Small intestine (tissue), 7 donors: ENCODE measurements at regions not wholly inside any gene's neighbourhood (a gene's known extent, or its start where the extent isn't known, plus 50 kb on each side); places are given as distances from the start of the nearest gene placed in this dataset.

Experiments
- DNase-seq, 2 donors: peaks; one replicate each; pipeline versions ENCODE4 v3.0.0 to v3.0.0-alpha.2; 2013
- FAIRE-seq: peaks from 2 replicates; lab custom pipeline; 2012; peaks lifted over from hg19 to GRCh38; lab: Jason Lieb, UNC
- H3K27ac ChIP-seq, 3 donors: one replicate each; pipeline ENCODE4 v1.5.1; 2013; ENCODE audit warnings: low read length in 2 of 3, mild to moderate bottlenecking in 2 of 3, control low read depth in 1 of 3, inconsistent platforms in 1 of 3, low read depth in 1 of 3, moderate library complexity in 1 of 3
- H3K27me3 ChIP-seq, 3 donors: one replicate each; pipeline ENCODE4 v1.6.1; 2013; ENCODE audit warnings: low read length in 3 of 3, inconsistent platforms in 1 of 3; ENCODE audit not compliant: control insufficient read depth in 3 of 3, insufficient read depth in 3 of 3
- H3K36me3 ChIP-seq, 3 donors: one replicate each; pipeline ENCODE4 v1.6.1; 2013; ENCODE audit warnings: low read length in 3 of 3, inconsistent platforms in 1 of 3, low read depth in 1 of 3, mild to moderate bottlenecking in 1 of 3, moderate library complexity in 1 of 3; ENCODE audit not compliant: control insufficient read depth in 3 of 3, insufficient read depth in 2 of 3
- H3K4me1 ChIP-seq, 3 donors: one replicate each; pipeline ENCODE4 v1.6.1; 2013; ENCODE audit warnings: low read length in 2 of 3, inconsistent platforms in 1 of 3, low read depth in 1 of 3, mild to moderate bottlenecking in 1 of 3, moderate library complexity in 1 of 3; ENCODE audit not compliant: control insufficient read depth in 3 of 3, insufficient read depth in 2 of 3
- H3K4me3 ChIP-seq, 3 donors: one replicate each; pipeline ENCODE4 v1.5.1; 2013; ENCODE audit warnings: low read length in 3 of 3, control low read depth in 1 of 3, inconsistent platforms in 1 of 3, low read depth in 1 of 3, mild to moderate bottlenecking in 1 of 3, moderate library complexity in 1 of 3
- H3K9me3 ChIP-seq, 2 donors: one replicate each; pipeline ENCODE4 v1.6.1; 2013; ENCODE audit warnings: low read depth in 1 of 2, low read length in 1 of 2; ENCODE audit not compliant: control insufficient read depth in 2 of 2, insufficient read depth in 1 of 2
- WGBS, 3 donors: extraction: QIAGEN DNeasy Blood & Tissue Kit; methylation state at CpG; one replicate each; pipeline ENCODE4 v1.1.7; 2013; 5-methylcytosine and 5-hydroxymethylcytosine counted together
- donor health status: healthy with polysubstance abuse.
- donor health status: control.
- donor health status: control.
- donor health status: Bipolar disorder and iron deficiency.
- donor health status: healthy.

DNA sequence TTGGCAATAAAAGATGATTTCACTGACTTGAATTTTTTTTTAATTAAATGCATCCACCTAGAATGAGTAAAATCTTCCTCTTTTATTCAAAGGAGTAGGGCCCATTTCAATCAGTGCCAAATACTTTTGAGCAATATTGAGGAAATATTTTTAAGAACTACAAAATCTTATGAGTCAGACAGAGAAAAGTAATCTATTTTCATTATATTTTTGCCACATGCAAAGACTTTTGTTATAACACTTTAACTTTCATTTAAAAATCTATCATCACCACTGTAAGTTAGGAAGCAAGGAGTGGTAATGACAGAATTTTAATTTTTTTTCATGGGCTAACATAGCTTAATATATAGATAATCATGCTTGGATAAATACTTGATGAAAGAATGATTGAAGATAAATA, 345.2 kb upstream of the KITLG start:
- Histone ChIP-seq H3K27ac (no peak overlapping the region), H3K36me3 (no peaks in the 10 kb centered on the region), H3K9me3 (no peaks in the 10 kb centered on the region), H3K4me3 (no peak overlapping the region), H3K27me3 (no peaks in the 10 kb centered on the region), H3K4me1 (peaks cover 4 to 11% (median 4%) of the 10 kb centered on the region in 3 donors)
- DNase-seq = no peak
- no peak for FAIRE-seq

DNA sequence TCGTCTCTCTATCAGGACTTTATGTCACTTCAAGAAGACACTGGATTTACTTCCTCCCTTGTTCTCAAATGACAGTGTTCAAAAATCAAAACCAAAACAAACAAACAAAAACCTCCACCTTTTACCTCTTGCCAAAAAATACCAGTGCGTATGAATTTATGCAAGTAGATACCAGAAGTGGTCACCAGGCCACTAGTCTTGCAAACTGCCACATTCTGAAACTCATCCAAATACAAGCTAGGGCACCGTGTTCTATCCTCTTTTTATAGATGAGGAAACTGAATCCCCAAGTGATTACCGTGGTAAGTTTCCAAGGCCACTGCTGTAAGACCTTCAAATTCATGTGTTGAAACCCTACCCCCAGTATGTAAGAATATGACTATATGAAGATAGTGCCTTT, 343.9 kb upstream of the KITLG start:
- no peak overlapping the region for H3K4me3 ChIP-seq
- no peak for FAIRE-seq
- 87 to 93% (median 89%) methylated on average over 4 of the region's 4 CpGs for WGBS, 3 donors

DNA sequence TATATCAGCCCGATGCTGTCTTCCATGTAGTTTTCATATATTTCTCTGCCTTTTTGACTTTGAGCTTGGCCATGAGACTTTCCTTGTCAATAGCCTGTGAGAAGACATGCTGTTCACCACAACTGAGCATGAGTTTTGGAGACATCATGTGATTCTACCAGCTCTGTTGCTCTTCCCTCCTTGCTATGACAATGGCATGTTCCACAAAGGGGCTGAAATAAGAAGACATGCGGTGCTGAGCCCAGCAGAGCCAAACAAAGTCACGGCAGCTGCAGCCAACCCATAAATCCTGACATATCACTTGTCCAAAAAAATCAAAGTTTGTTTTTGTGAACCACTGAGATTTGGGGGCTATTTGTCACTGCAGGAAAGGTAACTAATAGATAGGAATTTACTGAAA, 343.4 kb upstream of the KITLG start:
- DNase-seq = no peak
- Histone ChIP-seq H3K36me3 (no peaks in the 10 kb centered on the region), H3K4me3 (no peak overlapping the region), H3K9me3 (no peaks in the 10 kb centered on the region), H3K27me3 (no peaks in the 10 kb centered on the region), H3K27ac (no peak overlapping the region), H3K4me1 (peaks cover 4 to 11% (median 4%) of the 10 kb centered on the region in 3 donors)
- WGBS, 3 donors = 79 to 91% (median 83%) methylated on average over 3 of the region's 3 CpGs
- no peak for FAIRE-seq

More for the DNA sequence above, 343.9 kb upstream of the KITLG start:
- Histone ChIP-seq H3K4me1 (peaks cover 4 to 11% (median 4%) of the 10 kb centered on the region in 3 donors), H3K9me3 (no peaks in the 10 kb centered on the region), H3K36me3 (no peaks in the 10 kb centered on the region), H3K27ac (no peak overlapping the region), H3K27me3 (no peaks in the 10 kb centered on the region)
- no peak for DNase-seq

DNA sequence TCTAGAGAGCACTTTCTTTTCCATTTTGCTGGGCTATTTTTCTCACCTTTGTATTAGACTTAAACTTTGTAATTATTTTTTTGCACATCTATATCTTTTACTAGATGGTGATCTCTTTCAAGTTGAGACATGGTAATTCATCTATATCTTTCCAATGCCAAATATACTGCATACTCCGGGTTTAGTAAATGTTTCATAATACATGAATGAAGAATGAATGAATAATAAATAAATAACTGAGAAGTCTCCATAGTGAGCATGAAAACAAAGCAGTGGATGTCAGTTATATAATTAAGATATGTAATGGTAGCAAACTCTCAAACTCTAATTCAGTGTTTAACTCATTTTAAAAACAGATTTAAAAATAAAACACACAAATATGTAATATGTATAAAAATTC, 342.5 kb upstream of the KITLG start:
- Histone ChIP-seq H3K4me3 (no peak overlapping the region), H3K4me1 (peaks cover 4 to 11% (median 4%) of the 10 kb centered on the region in 3 donors), H3K36me3 (no peaks in the 10 kb centered on the region), H3K9me3 (no peaks in the 10 kb centered on the region), H3K27me3 (no peaks in the 10 kb centered on the region), H3K27ac (no peak overlapping the region)
- 44 to 66% (median 51%) methylated on average over 1 of the region's 1 CpG for WGBS, 3 donors
- DNase-seq = no peak
- no peak for FAIRE-seq

DNA sequence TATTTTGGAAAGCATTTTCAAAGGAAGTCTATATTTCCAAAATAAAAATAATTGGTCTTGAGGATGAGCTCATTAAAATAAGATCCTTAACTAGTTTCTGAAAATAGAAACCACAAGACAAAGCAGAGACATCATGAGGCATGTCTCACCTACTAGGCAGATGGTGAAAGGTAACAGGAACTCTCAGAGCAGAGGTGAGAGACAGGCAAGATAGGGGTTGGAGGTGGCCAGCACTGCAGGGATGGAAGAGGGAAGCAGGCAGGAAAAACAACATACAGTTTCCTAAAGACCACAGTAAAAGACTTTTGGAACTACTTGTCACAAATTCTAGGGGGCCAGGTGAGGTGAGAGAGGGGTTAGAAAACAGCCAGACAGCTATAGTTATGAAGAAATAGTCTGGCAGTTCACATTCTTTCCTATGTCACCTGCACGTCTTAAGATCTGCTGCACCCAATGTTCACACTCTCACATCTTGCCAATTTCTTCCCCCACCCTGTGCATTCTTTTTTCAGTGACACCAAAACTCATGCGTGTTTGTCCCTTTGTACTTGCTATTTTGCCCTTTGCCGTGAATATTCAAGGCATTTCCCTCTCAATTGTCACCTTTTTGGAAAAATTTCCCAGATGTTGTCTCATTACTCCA, 341.7 kb upstream of the KITLG start:
- Histone ChIP-seq H3K4me1 (peaks cover 4 to 6% (median 4%) of the 10 kb centered on the region in 3 donors), H3K36me3 (no peaks in the 10 kb centered on the region), H3K4me3 (no peak overlapping the region), H3K9me3 (no peaks in the 10 kb centered on the region), H3K27ac (no peak overlapping the region), H3K27me3 (no peaks in the 10 kb centered on the region)
- peak in 1 of 2 donors; percentile 17 for DNase-seq
- no peak for FAIRE-seq
- 75 to 77% (median 76%) methylated on average over 3 of the region's 3 CpGs for WGBS, 3 donors

DNA sequence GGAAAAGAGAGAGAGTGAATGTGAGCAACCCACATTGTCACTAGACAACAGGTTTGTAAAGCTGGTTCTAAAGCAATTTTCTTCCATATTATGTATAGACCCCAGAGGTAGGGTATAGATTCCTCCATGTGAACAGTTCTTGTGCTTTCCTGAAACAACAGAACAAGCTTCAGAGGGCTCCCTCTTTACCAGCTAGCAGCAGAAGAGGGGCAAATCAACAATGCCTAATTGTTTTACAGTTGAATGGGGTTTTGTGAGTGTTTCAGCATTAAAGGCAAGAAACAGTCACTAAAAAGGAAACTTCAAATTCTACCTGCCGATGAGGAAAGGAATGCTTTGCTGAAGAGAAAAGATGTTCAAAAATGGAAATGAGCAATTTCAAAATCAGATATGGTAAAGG, 341.2 kb upstream of the KITLG start:
- 78 to 93% (median 84%) methylated on average over 1 of the region's 1 CpG for WGBS, 3 donors
- no peak overlapping the region for H3K27ac ChIP-seq
- DNase-seq = no peak
- H3K36me3 ChIP-seq = no peaks in the 10 kb centered on the region
- peaks cover 1 to 3% (median 2%) of the 10 kb centered on the region in 3 donors for H3K4me1 ChIP-seq
- no peak for FAIRE-seq
- no peak overlapping the region for H3K4me3 ChIP-seq
- no peaks in the 10 kb centered on the region for H3K27me3 ChIP-seq
- no peaks in the 10 kb centered on the region for H3K9me3 ChIP-seq

DNA sequence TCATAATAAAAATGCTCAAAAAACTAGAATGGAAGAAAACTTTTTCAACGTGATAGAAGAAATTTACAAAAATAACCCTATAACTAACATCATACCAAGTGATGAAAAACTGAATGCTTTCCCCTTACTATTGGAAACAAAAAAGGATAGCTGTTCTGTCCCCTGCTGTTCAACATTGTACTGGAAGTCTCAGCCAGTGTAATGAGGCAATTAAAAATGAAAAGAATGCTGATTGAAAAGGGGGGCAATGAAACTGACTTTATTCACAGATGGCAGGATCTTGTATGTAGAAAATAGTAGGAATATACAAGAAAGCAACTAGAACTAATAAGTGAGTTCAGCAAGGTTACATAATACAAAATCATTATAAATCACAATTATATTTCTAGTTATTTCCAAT, 337.9 kb upstream of the KITLG start:
- H3K27ac ChIP-seq = no peak overlapping the region
- WGBS, 3 donors = 68 to 79% (median 77%) methylated on average over 1 of the region's 1 CpG
- no peaks in the 10 kb centered on the region for H3K27me3 ChIP-seq
- DNase-seq = no peak
- no peak for FAIRE-seq
- H3K36me3 ChIP-seq = no peaks in the 10 kb centered on the region
- H3K4me3 ChIP-seq = no peak overlapping the region
- H3K9me3 ChIP-seq = peaks cover 0 to 11% of the 10 kb centered on the region in 2 donors
- no peaks in the 10 kb centered on the region for H3K4me1 ChIP-seq

- Histone ChIP-seq H3K36me3 (no peaks in the 10 kb centered on the region), H3K4me3 (no peak overlapping the region), H3K9me3 (peaks cover 0 to 11% of the 10 kb centered on the region in 2 donors), H3K27ac (no peak overlapping the region), H3K4me1 (no peaks in the 10 kb centered on the region), H3K27me3 (no peaks in the 10 kb centered on the region)
- 34 to 67% (median 40%) methylated on average over 2 of the region's 2 CpGs for WGBS, 3 donors
- DNase-seq = no peak
- FAIRE-seq = no peak
Measured at GRCh38 chr12:88914967-88915366, 334.7 kb upstream of the KITLG start.

- DNase-seq (no peak), FAIRE-seq (no peak)
- Histone ChIP-seq H3K27ac (no peak overlapping the region), H3K4me3 (no peak overlapping the region), H3K27me3 (no peaks in the 10 kb centered on the region), H3K36me3 (no peaks in the 10 kb centered on the region), H3K9me3 (no peaks in the 10 kb centered on the region), H3K4me1 (no peaks in the 10 kb centered on the region)
- 78 to 86% (median 83%) methylated on average over 2 of the region's 2 CpGs for WGBS, 3 donors
Measured at GRCh38 chr12:88909510-88909909, 329.2 kb upstream of the KITLG start.
